DOHH2 (cell line): ENCODE measurements at regions not wholly inside any gene's neighbourhood (a gene's known extent, or its start where the extent isn't known, plus 50 kb on each side); places are given as distances from the start of the nearest gene placed in this dataset.
A peak's percentile ranks its signal among the peaks of the same experiment; 100 is the strongest.

Source experiments
- H3F3A ChIP-seq: fragments of 200-600 bp; sonication (generic), shearing (Covaris generic); 2 replicates; pipeline ENCODE4 v1.6.0; 2016; ENCODE audit warnings: antibody characterized with exemption, mild to moderate bottlenecking; ENCODE audit not compliant: control insufficient read depth, insufficient read depth
- H3K27ac ChIP-seq: fragments of 200-600 bp; sonication (generic); 2 replicates; pipeline ENCODE4 v1.5.1; 2014; ENCODE audit warnings: low read depth, mild to moderate bottlenecking, low read length, moderate library complexity
- H3K27me3 ChIP-seq: fragments of 200-600 bp; sonication (generic); 2 replicates; pipeline ENCODE4 v1.6.1; 2014; ENCODE audit warnings: mild to moderate bottlenecking, low read length, mixed read lengths; ENCODE audit not compliant: control insufficient read depth
- H3K36me3 ChIP-seq: fragments of 200-600 bp; sonication (generic); 2 replicates; pipeline ENCODE4 v1.6.1; 2014; ENCODE audit warnings: mild to moderate bottlenecking, low read length, moderate library complexity, mixed read lengths; ENCODE audit not compliant: control insufficient read depth
- H3K4me1 ChIP-seq: fragments of 200-600 bp; sonication (generic); 2 replicates; pipeline ENCODE4 v1.6.1; 2014; ENCODE audit warnings: mild to moderate bottlenecking, low read length, mixed read lengths; ENCODE audit not compliant: control insufficient read depth
- H3K4me2 ChIP-seq: fragments of 200-600 bp; sonication (generic); 2 replicates; pipeline ENCODE4 v1.6.0; 2014; ENCODE audit warnings: mild to moderate bottlenecking, low read length, moderate library complexity
- H3K4me3 ChIP-seq: fragments of 200-600 bp; sonication (generic); 2 replicates; pipeline ENCODE4 v1.5.1; 2014; ENCODE audit warnings: mild to moderate bottlenecking, low read length, mixed read lengths
- H3K79me2 ChIP-seq: fragments of 200-600 bp; sonication (generic); 2 replicates; pipeline ENCODE4 v1.6.1; 2014; ENCODE audit warnings: mild to moderate bottlenecking, low read length, mixed read lengths; ENCODE audit not compliant: control insufficient read depth
- H3K9me2 ChIP-seq: fragments of 200-600 bp; sonication (generic); replicated peaks from 2 replicates; pipeline ENCODE4 v1.6.1; 2014; ENCODE audit warnings: mild to moderate bottlenecking, low read length, mixed read lengths; ENCODE audit not compliant: control insufficient read depth
- H3K9me3 ChIP-seq: fragments of 200-600 bp; sonication (generic); 2 replicates; pipeline ENCODE4 v1.6.1; 2014; ENCODE audit warnings: antibody characterized with exemption, low read length, mixed read lengths; ENCODE audit not compliant: control insufficient read depth, insufficient read depth
- H4K20me1 ChIP-seq: fragments of 200-600 bp; sonication (generic); 2 replicates; pipeline ENCODE4 v1.6.0; 2014; ENCODE audit warnings: low read depth, mild to moderate bottlenecking, antibody characterized with exemption, low read length, moderate library complexity; ENCODE audit not compliant: control insufficient read depth, insufficient read depth
- EZH2phosphoT487 ChIP-seq: fragments of 200-600 bp; sonication (generic); IDR thresholded peaks from 2 replicates; pipeline ENCODE4 v1.6.1; 2017; ENCODE audit warnings: borderline replicate concordance, mild to moderate bottlenecking, antibody characterized with exemption, low read length, moderate library complexity, mixed read lengths
- TF ChIP-seq, protein P1 (sequence below): fragments of 200-600 bp; sonication (generic); IDR thresholded peaks from one replicate; pipeline ENCODE4 v1.5.1; 2014; ENCODE audit warnings: antibody characterized with exemption, mild to moderate bottlenecking, low read depth, low read length; ENCODE audit not compliant: poor library complexity, severe bottlenecking

DNA sequence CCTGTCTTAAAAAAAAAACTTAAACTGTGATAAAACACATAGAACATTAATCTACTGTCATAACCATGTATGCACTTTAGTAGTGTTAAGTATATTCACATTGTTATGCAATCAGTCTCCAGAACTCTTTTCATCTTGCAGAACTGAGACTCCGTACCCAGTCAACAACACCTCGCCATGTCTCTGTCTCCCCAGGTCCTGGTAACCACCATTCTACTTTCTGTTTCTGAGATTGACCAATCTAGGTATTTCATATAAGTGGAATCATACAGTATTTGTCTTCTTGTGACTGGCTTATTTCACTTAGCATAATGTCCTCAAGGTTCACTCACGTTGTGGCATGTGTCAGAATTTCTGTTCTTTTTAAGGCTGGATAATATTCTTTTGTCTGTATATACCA, 290.8 kb upstream of the CXCR4 start:
- no peaks in the 10 kb centered on the region for H3K36me3 ChIP-seq
- no peaks in the 10 kb centered on the region for H3K79me2 ChIP-seq
- TF ChIP-seq, protein P1, sequence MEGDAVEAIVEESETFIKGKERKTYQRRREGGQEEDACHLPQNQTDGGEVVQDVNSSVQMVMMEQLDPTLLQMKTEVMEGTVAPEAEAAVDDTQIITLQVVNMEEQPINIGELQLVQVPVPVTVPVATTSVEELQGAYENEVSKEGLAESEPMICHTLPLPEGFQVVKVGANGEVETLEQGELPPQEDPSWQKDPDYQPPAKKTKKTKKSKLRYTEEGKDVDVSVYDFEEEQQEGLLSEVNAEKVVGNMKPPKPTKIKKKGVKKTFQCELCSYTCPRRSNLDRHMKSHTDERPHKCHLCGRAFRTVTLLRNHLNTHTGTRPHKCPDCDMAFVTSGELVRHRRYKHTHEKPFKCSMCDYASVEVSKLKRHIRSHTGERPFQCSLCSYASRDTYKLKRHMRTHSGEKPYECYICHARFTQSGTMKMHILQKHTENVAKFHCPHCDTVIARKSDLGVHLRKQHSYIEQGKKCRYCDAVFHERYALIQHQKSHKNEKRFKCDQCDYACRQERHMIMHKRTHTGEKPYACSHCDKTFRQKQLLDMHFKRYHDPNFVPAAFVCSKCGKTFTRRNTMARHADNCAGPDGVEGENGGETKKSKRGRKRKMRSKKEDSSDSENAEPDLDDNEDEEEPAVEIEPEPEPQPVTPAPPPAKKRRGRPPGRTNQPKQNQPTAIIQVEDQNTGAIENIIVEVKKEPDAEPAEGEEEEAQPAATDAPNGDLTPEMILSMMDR: no peak
- TF ChIP-seq EZH2phosphoT487: no peak
- H3K27me3 ChIP-seq: peaks cover 17% of the 10 kb centered on the region
- H3F3A ChIP-seq: no peaks in the 10 kb centered on the region
- no peaks in the 10 kb centered on the region for H3K9me2 ChIP-seq
- no peak overlapping the region for H3K27ac ChIP-seq
- no peak overlapping the region for H3K4me3 ChIP-seq
- peaks cover 30% of the 10 kb centered on the region for H3K4me1 ChIP-seq
- no peaks in the 10 kb centered on the region for H4K20me1 ChIP-seq
- no peak overlapping the region for H3K4me2 ChIP-seq
- no peaks in the 10 kb centered on the region for H3K9me3 ChIP-seq

DNA sequence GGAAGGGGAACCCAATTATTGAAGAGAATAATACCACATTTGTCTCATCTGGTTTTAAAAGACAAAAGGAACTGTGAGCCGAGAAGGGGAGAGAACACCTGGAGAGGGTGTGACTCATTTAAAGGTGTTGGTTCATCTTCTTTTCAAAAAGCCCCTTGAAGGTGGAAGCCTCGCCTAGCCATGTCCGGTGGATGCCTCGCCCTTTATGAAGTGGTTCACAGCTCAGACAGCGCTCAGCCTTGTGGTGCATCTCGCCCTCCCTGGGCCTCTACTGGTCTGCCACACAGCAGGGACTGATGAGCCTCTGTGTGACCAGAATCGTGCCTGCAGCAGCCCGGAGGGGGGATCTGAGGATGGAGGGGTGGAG, 290.0 kb upstream of the CXCR4 start:
- Histone ChIP-seq H3K4me1 (peaks cover 34% of the 10 kb centered on the region), H3K27me3 (peaks cover 21% of the 10 kb centered on the region), H3K36me3 (no peaks in the 10 kb centered on the region), H3K79me2 (no peaks in the 10 kb centered on the region), H3K9me2 (no peaks in the 10 kb centered on the region), H3K9me3 (no peaks in the 10 kb centered on the region), H4K20me1 (no peaks in the 10 kb centered on the region), H3K27ac (peak overlapping the region; percentile 39), H3K4me3 (peak overlapping the region; percentile 37), H3K4me2 (peak overlapping the region; percentile 60), H3F3A (no peaks in the 10 kb centered on the region)
- TF ChIP-seq, protein P1: no peak
- TF ChIP-seq EZH2phosphoT487: no peak

DNA sequence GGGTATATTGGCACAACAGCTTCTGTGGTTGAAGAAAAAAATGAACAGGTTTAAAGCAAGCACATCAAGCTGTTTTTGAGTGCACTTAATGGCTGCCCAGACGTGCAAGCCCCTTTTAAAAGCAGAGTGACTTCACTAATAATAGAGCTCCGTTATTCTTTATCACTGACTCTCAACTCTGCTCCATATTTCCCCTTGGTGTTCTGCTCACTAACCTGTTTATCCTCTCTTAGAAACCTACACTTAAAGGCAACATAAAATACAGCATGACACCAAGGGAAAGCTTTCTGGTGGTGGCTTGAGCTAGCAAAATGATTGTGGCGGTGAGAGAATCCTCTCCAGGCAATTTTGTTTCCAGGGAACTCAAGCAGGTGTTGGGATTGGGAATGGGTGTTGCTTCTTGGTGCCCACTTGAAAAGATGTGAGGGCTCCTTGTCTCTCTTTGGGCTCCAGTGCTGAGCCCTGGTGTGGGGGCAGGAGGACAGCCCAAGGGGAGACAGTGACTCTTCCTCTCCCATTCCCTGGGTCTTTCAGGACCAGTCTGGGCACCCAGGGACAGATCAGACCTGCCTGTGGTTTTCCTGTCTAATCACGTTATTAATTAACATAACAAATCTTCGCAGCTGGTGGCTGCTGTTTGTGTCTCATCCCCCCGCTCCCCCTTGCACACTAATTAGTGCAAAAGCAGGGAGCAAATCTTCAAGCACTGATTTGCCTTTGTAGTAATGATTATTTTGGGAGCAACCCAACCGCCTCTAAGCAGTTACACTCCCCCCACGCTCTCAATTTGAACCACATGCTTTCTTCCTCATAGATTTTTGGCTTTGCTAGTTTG, 289.4 kb upstream of the CXCR4 start:
- Histone ChIP-seq H3K9me2 (no peaks in the 10 kb centered on the region), H3K4me2 (peak overlapping the region; percentile 60), H3K4me3 (peak overlapping the region; percentile 37), H4K20me1 (no peaks in the 10 kb centered on the region), H3K9me3 (no peaks in the 10 kb centered on the region), H3K79me2 (no peaks in the 10 kb centered on the region), H3F3A (no peaks in the 10 kb centered on the region), H3K36me3 (no peaks in the 10 kb centered on the region), H3K4me1 (peaks cover 36% of the 10 kb centered on the region), H3K27ac (peak overlapping the region; percentile 39), H3K27me3 (peaks cover 21% of the 10 kb centered on the region)
- TF ChIP-seq EZH2phosphoT487: no peak
- TF ChIP-seq, protein P1: no peak
